Stimulated activated memory B cell treated with anti-CD40 and anti-IgM and Interleukin-4, amounts not matched to agents 10 μg/mL and 1 μg/mL and 100 μg/mL, for 72 hours (primary cell): ENCODE measurements at regions not wholly inside any gene's neighbourhood (a gene's known extent, or its start where the extent isn't known, plus 50 kb on each side); places are given as distances from the start of the nearest gene placed in this dataset.

ENCODE experiments used
- ATAC-seq: fragments of 150-1000 bp; cut with Tn5 transposase; 2 replicates; pipeline ENCODE4 v1.10.0; 2021
- H3K27ac Mint-ChIP-seq: one replicate; pipeline ENCODE4 v1.8.0; 2022; ENCODE audit warnings: mild to moderate bottlenecking, mixed read lengths
- H3K27me3 Mint-ChIP-seq: one replicate; pipeline ENCODE4 v1.8.0; 2022; ENCODE audit warnings: mixed read lengths
- H3K36me3 Mint-ChIP-seq: one replicate; pipeline ENCODE4 v1.8.0; 2022; ENCODE audit warnings: mixed read lengths
- H3K4me1 Mint-ChIP-seq: one replicate; pipeline ENCODE4 v1.8.0; 2022; ENCODE audit warnings: mixed read lengths
- H3K4me3 Mint-ChIP-seq: one replicate; pipeline ENCODE4 v1.8.0; 2022; ENCODE audit warnings: mild to moderate bottlenecking, moderate library complexity, mixed read lengths
- H3K9me3 Mint-ChIP-seq: one replicate; pipeline ENCODE4 v1.8.0; 2022; ENCODE audit warnings: mixed read lengths

GRCh38 chr4:111027526-111027925, 404.6 kb upstream of the PITX2 start:
- Mint-ChIP-seq H3K4me1 (no peaks in the 10 kb centered on the region), H3K36me3 (no peaks in the 10 kb centered on the region)

GRCh38 chr4:111028795-111029194, 405.9 kb upstream of the PITX2 start:
- Mint-ChIP-seq H3K27me3 (no peaks in the 10 kb centered on the region), H3K36me3 (no peaks in the 10 kb centered on the region), H3K27ac (no peak overlapping the region), H3K9me3 (no peaks in the 10 kb centered on the region), H3K4me3 (no peak overlapping the region), H3K4me1 (no peaks in the 10 kb centered on the region)
- ATAC-seq, result no peak

More at GRCh38 chr4:111027526-111027925, 404.6 kb upstream of the PITX2 start:
- ATAC-seq, result no peak
- Mint-ChIP-seq H3K4me3 (no peak overlapping the region), H3K9me3 (no peaks in the 10 kb centered on the region), H3K27ac (no peak overlapping the region), H3K27me3 (no peaks in the 10 kb centered on the region)

- no peak overlapping the region for H3K27ac Mint-ChIP-seq
- H3K36me3 Mint-ChIP-seq, result no peaks in the 10 kb centered on the region
- H3K4me1 Mint-ChIP-seq, result no peaks in the 10 kb centered on the region
- H3K4me3 Mint-ChIP-seq, result no peak overlapping the region
- no peak for ATAC-seq
- no peaks in the 10 kb centered on the region for H3K9me3 Mint-ChIP-seq
- no peaks in the 10 kb centered on the region for H3K27me3 Mint-ChIP-seq
Measured at GRCh38 chr4:111031001-111031579, 408.2 kb upstream of the PITX2 start.

GRCh38 chr4:111031596-111031995, 408.7 kb upstream of the PITX2 start:
- no peaks in the 10 kb centered on the region for H3K36me3 Mint-ChIP-seq
- no peaks in the 10 kb centered on the region for H3K4me1 Mint-ChIP-seq
- H3K9me3 Mint-ChIP-seq, result no peaks in the 10 kb centered on the region
- no peak overlapping the region for H3K4me3 Mint-ChIP-seq
- H3K27me3 Mint-ChIP-seq, result no peaks in the 10 kb centered on the region
- no peak overlapping the region for H3K27ac Mint-ChIP-seq
- ATAC-seq, result no peak

GRCh38 chr4:111037591-111038360, 414.9 kb upstream of the PITX2 start:
- H3K4me3 Mint-ChIP-seq, result no peak overlapping the region

GRCh38 chr4:111040904-111041303, 418.0 kb upstream of the PITX2 start:
- Mint-ChIP-seq H3K27ac (no peak overlapping the region), H3K36me3 (no peaks in the 10 kb centered on the region), H3K4me3 (no peak overlapping the region), H3K9me3 (no peaks in the 10 kb centered on the region), H3K27me3 (no peaks in the 10 kb centered on the region), H3K4me1 (no peaks in the 10 kb centered on the region)
- no peak for ATAC-seq

More at GRCh38 chr4:111037591-111038360, 414.9 kb upstream of the PITX2 start:
- ATAC-seq, result no peak
- no peaks in the 10 kb centered on the region for H3K36me3 Mint-ChIP-seq
- no peak overlapping the region for H3K27ac Mint-ChIP-seq
- H3K9me3 Mint-ChIP-seq, result no peaks in the 10 kb centered on the region
- H3K27me3 Mint-ChIP-seq, result no peaks in the 10 kb centered on the region
- no peaks in the 10 kb centered on the region for H3K4me1 Mint-ChIP-seq

GRCh38 chr4:111043286-111043685, 420.4 kb upstream of the PITX2 start:
- Mint-ChIP-seq H3K4me1 (no peaks in the 10 kb centered on the region), H3K27ac (no peak overlapping the region), H3K4me3 (no peak overlapping the region), H3K36me3 (no peaks in the 10 kb centered on the region), H3K27me3 (no peaks in the 10 kb centered on the region), H3K9me3 (no peaks in the 10 kb centered on the region)
- ATAC-seq, result no peak

GRCh38 chr4:111045992-111046391, 423.1 kb upstream of the PITX2 start:
- no peak overlapping the region for H3K4me3 Mint-ChIP-seq
- no peak for ATAC-seq
- H3K36me3 Mint-ChIP-seq, result no peaks in the 10 kb centered on the region
- no peak overlapping the region for H3K27ac Mint-ChIP-seq
- H3K27me3 Mint-ChIP-seq, result no peaks in the 10 kb centered on the region
- H3K9me3 Mint-ChIP-seq, result peaks cover 5% of the 10 kb centered on the region
- no peaks in the 10 kb centered on the region for H3K4me1 Mint-ChIP-seq

GRCh38 chr4:111046811-111047210, 423.9 kb upstream of the PITX2 start:
- peaks cover 5% of the 10 kb centered on the region for H3K9me3 Mint-ChIP-seq
- H3K27me3 Mint-ChIP-seq, result no peaks in the 10 kb centered on the region
- ATAC-seq, result no peak
- no peaks in the 10 kb centered on the region for H3K36me3 Mint-ChIP-seq
- H3K4me1 Mint-ChIP-seq, result no peaks in the 10 kb centered on the region
- no peak overlapping the region for H3K27ac Mint-ChIP-seq
- H3K4me3 Mint-ChIP-seq, result no peak overlapping the region

GRCh38 chr4:111048316-111048715, 425.4 kb upstream of the PITX2 start:
- Mint-ChIP-seq H3K4me1 (no peaks in the 10 kb centered on the region), H3K4me3 (no peak overlapping the region), H3K27ac (no peak overlapping the region), H3K36me3 (no peaks in the 10 kb centered on the region), H3K27me3 (no peaks in the 10 kb centered on the region), H3K9me3 (peaks cover 5% of the 10 kb centered on the region)
- ATAC-seq, result peak; percentile 27

- H3K36me3 Mint-ChIP-seq, result no peaks in the 10 kb centered on the region
- ATAC-seq, result no peak
- no peaks in the 10 kb centered on the region for H3K27me3 Mint-ChIP-seq
- H3K4me3 Mint-ChIP-seq, result no peak overlapping the region
- no peaks in the 10 kb centered on the region for H3K9me3 Mint-ChIP-seq
- H3K4me1 Mint-ChIP-seq, result no peaks in the 10 kb centered on the region
- no peak overlapping the region for H3K27ac Mint-ChIP-seq
Measured at GRCh38 chr4:111064342-111064993, 441.6 kb upstream of the PITX2 start.

- Mint-ChIP-seq H3K27ac (no peak overlapping the region), H3K36me3 (no peaks in the 10 kb centered on the region), H3K4me1 (no peaks in the 10 kb centered on the region), H3K27me3 (no peaks in the 10 kb centered on the region), H3K9me3 (no peaks in the 10 kb centered on the region), H3K4me3 (no peak overlapping the region)
- ATAC-seq, result no peak
Measured at GRCh38 chr4:111066001-111066400, 443.1 kb upstream of the PITX2 start.

- Mint-ChIP-seq H3K9me3 (no peaks in the 10 kb centered on the region), H3K4me1 (no peaks in the 10 kb centered on the region), H3K4me3 (no peak overlapping the region), H3K36me3 (no peaks in the 10 kb centered on the region), H3K27me3 (no peaks in the 10 kb centered on the region), H3K27ac (no peak overlapping the region)
- ATAC-seq, result no peak
Measured at GRCh38 chr4:111066447-111066846, 443.6 kb upstream of the PITX2 start.

- no peaks in the 10 kb centered on the region for H3K9me3 Mint-ChIP-seq
- H3K27me3 Mint-ChIP-seq, result no peaks in the 10 kb centered on the region
- H3K4me3 Mint-ChIP-seq, result no peak overlapping the region
- H3K27ac Mint-ChIP-seq, result no peak overlapping the region
- ATAC-seq, result no peak
- no peaks in the 10 kb centered on the region for H3K36me3 Mint-ChIP-seq
- H3K4me1 Mint-ChIP-seq, result no peaks in the 10 kb centered on the region
Measured at GRCh38 chr4:111066887-111067286, 444.0 kb upstream of the PITX2 start.

GRCh38 chr4:111068883-111069282, 446.0 kb upstream of the PITX2 start:
- Mint-ChIP-seq H3K27ac (no peak overlapping the region), H3K36me3 (no peaks in the 10 kb centered on the region), H3K4me3 (no peak overlapping the region), H3K9me3 (peaks cover 2% of the 10 kb centered on the region), H3K4me1 (no peaks in the 10 kb centered on the region), H3K27me3 (no peaks in the 10 kb centered on the region)
- ATAC-seq, result no peak

- Mint-ChIP-seq H3K9me3 (peaks cover 2% of the 10 kb centered on the region), H3K27ac (no peak overlapping the region), H3K27me3 (no peaks in the 10 kb centered on the region), H3K4me3 (no peak overlapping the region), H3K36me3 (no peaks in the 10 kb centered on the region), H3K4me1 (no peaks in the 10 kb centered on the region)
- ATAC-seq, result no peak
Measured at GRCh38 chr4:111070390-111070789, 447.5 kb upstream of the PITX2 start.
